OCI-LY1 (cell line): ENCODE measurements at regions not wholly inside any gene's neighbourhood (a gene's known extent, or its start where the extent isn't known, plus 50 kb on each side); places are given as distances from the start of the nearest gene placed in this dataset.
"Not testable (repeated sequence)": the region's sequence is repeated elsewhere in the genome, so short reads cannot be mapped to it uniquely, and the experiment has no call there.

Source experiments
- CTCF ChIP-seq: fragments of 200-600 bp; sonication (generic), shearing (Covaris generic); IDR thresholded peaks from 2 replicates; pipeline ENCODE4 v1.5.1; 2017; ENCODE audit warnings: mild to moderate bottlenecking, antibody characterized with exemption, low read length, moderate library complexity, mixed read lengths
- EZH2 ChIP-seq: fragments of 200-600 bp; sonication (generic), shearing (Covaris generic); IDR thresholded peaks from 2 replicates; pipeline ENCODE4 v1.8.0; 2017; ENCODE audit warnings: borderline replicate concordance, mixed run types, mild to moderate bottlenecking, antibody characterized with exemption, low read length, moderate library complexity, mixed read lengths

- not testable (repeated sequence) for TF ChIP-seq EZH2, CTCF
These were observed 512.1 kb upstream of the ADGRB3 start for GRCh38 chr6:68122975-68123374.
